Prostate gland (tissue), 2 donors: ENCODE measurements at regions not wholly inside any gene's neighbourhood (a gene's known extent, or its start where the extent isn't known, plus 50 kb on each side); places are given as distances from the start of the nearest gene placed in this dataset.

ENCODE experiments used
- POLR2A ChIP-seq: fragments of 450-650 bp; IDR thresholded peaks from one replicate; pipeline ENCODE4 v1.6.1; 2016; ENCODE audit warnings: antibody characterized with exemption, mild to moderate bottlenecking
- TF ChIP-seq, protein P1 (sequence below), 4 experiments: fragments of 200-600 bp in 2 of 4; fragments of 450-650 bp in 2 of 4; sonication (generic) in 2 of 4; IDR thresholded peaks; 1 replicate in 3 of 4; 2 replicates in 1 of 4; pipeline ENCODE4 v1.5.1; 2016 to 2019; ENCODE audit warnings: antibody characterized with exemption in 4 of 4, mild to moderate bottlenecking in 2 of 4, moderate library complexity in 2 of 4

GRCh38 chrX:137352101-137352660, 213.7 kb upstream of the ZIC3 start:
- TF ChIP-seq, protein P1, sequence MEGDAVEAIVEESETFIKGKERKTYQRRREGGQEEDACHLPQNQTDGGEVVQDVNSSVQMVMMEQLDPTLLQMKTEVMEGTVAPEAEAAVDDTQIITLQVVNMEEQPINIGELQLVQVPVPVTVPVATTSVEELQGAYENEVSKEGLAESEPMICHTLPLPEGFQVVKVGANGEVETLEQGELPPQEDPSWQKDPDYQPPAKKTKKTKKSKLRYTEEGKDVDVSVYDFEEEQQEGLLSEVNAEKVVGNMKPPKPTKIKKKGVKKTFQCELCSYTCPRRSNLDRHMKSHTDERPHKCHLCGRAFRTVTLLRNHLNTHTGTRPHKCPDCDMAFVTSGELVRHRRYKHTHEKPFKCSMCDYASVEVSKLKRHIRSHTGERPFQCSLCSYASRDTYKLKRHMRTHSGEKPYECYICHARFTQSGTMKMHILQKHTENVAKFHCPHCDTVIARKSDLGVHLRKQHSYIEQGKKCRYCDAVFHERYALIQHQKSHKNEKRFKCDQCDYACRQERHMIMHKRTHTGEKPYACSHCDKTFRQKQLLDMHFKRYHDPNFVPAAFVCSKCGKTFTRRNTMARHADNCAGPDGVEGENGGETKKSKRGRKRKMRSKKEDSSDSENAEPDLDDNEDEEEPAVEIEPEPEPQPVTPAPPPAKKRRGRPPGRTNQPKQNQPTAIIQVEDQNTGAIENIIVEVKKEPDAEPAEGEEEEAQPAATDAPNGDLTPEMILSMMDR (IDR thresholded peaks at IDR 0.05), result no peak
- no peak for TF ChIP-seq POLR2A
